GM18507 (cell line): ENCODE measurements at regions not wholly inside any gene's neighbourhood (a gene's known extent, or its start where the extent isn't known, plus 50 kb on each side); places are given as distances from the start of the nearest gene placed in this dataset.
"Not testable (repeated sequence)": the region's sequence is repeated elsewhere in the genome, so short reads cannot be mapped to it uniquely, and the experiment has no call there.

ENCODE experiments used
- DNase-seq: peaks from one replicate; pipeline ENCODE4 v3.0.0; 2011; ENCODE audit warnings: low read depth; ENCODE audit not compliant: insufficient read length; ENCODE audit errors: extremely low spot score
- FAIRE-seq: peaks from 2 replicates; lab custom pipeline; 2011; peaks lifted over from hg19 to GRCh38; lab: Jason Lieb, UNC

DNA sequence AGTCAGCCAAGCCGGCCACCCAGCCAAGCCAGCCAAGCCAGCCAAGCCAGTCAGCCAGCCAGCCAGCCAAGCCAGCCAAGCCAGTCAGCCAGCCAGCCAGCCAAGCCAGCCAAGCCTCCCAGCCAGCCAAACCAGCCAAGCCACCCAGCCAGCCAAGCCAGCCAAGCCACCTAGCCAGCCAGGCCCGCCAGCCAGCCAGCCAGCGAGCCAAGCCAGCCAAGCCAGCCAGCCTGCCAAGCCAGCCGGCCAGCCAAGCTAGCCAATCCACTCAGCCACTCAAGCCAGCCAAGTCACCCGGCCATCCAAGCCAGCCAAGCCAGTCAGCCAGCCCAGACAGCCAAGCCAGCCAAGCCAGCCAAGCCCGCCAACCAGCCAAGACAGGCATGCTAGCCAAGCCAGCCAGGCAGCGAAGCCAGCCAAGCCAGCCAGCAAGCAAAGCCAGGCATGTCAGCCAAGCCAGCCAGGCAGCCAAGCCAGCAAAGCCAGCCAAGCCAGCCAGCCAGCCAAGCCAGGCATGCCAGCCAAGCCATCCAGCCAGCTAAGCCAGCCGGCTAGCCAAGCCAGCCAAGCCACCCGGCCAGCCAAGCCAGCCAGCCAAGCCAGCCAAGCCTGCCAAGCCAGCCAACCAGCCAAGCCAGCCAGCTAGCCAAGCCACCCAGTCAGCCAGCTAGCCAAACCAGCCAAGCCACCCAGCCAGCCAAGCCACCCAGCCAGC is 351.2 kb upstream of the PLGLB2 start:
- FAIRE-seq, DNase-seq: not testable (repeated sequence)

DNA sequence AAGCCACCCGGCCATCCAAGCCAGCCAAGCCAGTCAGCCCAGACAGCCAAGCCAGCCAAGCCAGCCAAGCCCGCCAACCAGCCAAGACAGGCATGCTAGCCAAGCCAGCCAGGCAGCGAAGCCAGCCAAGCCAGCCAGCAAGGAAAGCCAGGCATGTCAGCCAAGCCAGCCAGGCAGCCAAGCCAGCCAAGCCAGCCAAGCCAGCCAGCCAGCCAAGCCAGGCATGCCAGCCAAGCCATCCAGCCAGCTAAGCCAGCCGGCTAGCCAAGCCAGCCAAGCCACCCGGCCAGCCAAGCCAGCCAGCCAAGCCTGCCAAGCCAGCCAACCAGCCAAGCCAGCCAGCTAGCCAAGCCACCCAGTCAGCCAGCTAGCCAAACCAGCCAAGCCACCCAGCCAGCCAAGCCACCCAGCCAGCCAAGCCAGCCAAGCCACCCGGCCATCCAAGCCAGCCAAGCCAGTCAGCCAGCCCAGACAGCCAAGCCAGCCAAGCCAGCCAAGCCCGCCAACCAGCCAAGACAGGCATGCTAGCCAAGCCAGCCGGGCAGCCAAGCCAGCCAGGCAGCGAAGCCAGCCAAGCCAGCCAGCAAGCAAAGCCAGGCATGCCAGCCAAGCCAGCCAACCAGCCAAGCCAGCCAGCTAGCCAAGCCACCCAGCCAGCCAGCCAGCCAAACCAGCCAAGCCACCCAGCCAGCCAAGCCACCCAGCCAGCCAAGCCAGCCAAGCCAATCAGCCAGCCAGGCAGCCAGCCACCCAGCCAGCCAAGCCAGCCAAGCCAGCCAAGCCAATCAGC is 350.4 kb upstream of the PLGLB2 start:
- DNase-seq, FAIRE-seq: not testable (repeated sequence)

DNA sequence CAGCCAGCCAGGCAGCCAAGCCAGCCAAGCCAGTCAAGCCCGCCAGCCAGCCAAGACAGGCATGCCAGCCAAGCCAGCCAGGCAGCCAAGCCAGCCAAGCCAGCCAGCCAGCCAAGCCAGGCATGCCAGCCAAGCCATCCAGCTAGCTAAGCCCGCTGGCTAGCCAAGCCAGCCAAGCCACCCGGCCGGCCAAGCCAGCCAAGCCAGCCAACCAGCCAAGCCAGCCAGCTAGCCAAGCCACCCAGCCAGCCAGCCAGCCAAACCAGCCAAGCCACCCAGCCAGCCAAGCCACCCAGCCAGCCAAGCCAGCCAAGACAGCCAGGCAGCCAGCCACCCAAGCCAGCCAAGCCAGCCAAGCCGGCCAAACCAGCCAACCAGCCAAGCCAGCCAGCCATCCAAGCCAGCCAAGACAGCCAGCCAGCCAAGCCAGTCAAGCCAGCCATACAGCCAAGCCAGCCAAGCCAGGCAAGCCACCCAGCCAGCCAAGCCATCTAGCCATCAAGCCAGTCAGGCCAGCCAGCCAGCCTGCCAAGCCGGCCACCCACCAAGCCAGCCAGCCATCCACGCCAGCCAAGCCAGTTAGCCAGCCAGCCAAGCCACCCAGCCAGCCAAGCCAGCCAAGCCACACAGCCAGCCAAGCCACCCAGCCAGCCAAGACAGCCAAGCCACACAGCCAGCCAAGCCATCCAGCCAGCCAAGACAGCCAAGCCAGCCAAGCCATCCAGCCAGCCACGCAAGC is 349.2 kb upstream of the PLGLB2 start:
- not testable (repeated sequence) for FAIRE-seq

DNA sequence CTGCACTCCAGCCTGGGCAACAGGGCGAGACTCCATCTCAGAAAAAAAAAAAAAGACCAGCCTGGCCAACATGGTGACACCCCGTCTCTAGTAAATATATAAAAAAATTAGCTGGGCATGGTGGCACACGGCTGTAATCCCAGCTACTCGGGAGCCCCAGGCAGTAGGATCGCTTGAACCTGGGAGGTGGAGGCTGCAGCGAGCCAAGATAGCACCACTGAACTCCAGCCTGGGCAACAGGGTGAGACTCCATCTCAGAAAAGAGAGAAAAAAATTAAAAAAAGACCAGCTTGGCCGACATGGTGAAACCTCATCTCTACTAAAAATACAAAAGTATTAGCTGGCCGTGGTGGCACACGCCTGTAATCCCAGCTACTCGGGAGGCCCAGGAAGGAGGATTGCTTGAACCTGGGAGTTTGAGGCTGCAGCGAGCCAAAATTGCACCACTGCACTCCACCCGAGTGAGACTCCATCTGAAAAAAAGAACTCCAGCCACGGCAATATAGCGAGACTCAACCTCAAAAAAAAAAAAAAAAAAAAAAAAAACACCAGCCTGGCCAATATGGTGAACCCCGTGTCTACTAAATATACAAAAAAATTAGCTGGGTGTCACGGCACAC is 346.1 kb upstream of the PLGLB2 start:
- DNase-seq = no peak

More for the DNA sequence above, 349.2 kb upstream of the PLGLB2 start:
- not testable (repeated sequence) for DNase-seq

DNA sequence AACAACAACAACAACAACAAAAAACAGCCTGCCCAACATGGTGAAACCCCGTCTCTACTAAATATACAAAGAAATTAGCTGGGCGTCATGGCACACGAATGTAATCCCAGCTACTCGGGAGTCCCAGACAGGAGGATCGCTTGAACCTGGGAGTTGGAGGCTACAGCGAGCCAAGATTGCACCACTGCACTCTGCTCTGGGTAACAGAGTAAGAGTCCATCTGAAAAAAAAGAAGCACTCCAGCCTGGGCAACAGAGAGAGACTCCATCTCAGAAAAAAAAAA is 344.1 kb upstream of the PLGLB2 start:
- no peak for DNase-seq
- FAIRE-seq = no peak

More for the DNA sequence above, 346.1 kb upstream of the PLGLB2 start:
- FAIRE-seq = no peak

DNA sequence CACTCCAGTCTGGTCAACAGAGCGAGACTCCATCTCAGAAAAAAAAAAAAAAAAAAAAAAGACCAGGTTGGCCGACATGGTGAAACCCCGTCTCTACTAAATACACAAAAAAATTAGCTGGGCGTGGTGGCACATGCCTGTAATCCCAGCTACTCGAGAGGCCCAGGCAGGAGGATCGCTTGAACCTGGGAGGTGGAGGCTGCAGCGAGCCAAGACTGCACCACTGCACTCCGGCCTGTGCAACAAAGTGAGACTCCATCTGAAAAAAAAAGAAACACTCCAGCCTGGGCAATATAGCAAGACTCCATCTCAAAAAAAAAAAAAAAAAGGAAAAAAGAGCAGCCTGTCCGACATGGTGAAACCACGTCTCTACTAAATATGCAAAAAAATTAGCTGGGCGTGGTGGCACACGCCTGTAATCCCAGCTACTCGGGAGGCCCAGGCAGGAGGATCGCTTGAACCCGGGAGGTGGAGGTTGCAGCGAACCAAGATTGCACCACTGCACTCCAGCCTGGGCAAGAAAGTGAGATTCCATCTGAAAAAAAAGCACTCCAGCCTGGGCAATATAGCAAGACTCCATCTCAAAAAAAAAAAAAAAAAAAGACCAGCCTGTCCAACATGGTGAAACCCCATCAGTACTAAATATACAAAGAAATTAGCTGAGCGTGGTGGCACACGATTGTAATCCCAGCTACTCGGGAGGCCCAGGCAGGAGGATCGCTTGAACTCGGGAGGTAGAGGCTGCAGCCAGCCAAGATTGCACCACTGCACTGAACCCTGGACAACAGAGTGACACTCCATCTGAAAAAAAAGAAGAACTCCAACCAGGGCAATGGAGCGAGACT is 343.3 kb upstream of the PLGLB2 start:
- not testable (repeated sequence) for FAIRE-seq, DNase-seq

DNA sequence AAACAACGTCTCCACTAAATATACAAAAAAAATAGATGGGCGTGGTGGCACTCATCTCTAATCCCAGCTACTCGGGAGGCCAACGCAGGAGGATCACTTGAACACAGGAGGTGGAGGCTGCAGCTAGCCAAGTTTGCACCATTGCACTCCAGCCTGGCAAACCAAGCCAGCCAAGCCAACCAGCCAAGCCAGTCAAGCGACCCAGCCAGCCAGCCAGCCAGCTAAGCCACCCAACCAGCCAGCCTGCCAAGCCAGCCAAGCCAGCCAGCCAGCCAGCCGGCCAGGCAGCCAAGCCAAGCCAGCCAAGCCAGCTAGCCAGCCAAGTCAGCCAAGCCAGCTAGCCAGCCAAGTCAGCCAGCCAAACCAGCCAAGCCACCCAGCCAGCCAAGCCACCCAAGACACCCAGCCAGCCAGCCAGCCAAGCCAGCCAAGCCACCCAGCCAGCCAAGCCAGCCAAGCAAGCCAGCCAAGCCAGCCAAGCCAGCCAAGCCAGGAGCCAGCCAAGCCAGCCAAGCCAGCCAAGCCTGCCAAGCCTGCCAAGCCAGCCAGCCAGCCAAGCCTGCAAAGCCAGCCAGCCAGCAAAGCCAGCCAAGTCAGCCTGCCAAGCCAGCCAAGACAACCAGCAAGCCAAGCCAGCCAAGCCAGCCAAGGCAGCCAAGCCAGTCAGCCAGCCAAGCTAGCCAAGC is 342.2 kb upstream of the PLGLB2 start:
- FAIRE-seq, DNase-seq: not testable (repeated sequence)

DNA sequence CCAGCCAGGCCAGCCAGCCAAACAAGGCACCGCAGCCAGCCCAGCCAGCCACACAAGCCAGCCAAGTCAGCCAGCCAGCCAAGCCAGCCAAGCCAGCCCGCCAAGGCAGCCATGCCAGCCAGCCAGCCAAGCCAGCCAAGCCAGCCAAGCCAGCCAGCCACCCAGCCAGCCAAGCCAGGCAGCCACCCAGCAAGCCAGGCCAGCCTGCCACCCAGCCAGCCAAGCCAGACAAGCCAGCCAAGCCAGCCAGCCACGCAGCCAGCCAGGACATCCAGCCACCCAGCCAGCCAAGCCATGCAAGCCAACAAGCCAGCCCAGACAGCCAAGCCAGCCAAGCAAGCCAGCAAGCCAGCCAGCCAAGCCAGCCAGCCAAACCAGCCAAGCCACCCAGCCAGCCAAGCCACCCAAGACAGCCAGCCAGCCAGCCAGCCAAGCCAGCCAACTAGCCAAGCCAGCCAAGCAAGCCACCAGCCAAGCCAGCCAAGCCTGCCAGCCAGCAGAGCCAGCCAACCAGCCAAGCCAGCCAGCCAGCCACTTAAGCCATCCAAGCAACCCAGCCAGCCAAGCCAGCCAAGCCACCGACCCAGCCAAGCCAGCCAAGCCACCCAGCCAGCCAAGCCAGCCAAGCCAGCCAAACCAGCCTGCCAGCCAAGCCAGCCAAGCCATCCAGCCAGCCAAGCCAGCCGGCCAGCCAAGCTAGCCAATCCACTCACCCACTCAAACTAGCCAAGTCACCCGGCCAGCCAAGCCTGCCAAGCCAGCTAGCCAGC is 341.3 kb upstream of the PLGLB2 start:
- not testable (repeated sequence) for FAIRE-seq, DNase-seq

DNA sequence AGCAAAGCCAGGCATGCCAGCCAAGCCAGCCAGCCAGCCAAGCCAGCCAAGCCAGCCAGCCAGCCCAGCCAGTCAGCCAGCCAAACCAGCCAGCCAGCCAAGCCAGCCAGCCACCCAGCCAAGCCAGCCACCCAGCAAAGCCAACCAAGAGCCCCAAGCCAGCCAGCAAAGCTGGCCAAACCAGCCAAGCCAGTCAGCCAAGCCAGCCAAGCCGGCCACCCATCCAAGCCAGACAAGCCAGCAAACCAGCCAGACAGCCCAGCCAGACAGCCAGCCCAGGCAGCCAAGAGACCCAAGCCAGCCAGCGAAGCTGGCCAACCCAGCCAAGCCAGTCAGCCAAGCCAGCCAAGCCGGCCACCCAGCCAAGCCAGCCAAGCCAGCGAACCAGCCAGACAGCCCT is 338.3 kb upstream of the PLGLB2 start:
- FAIRE-seq, DNase-seq: not testable (repeated sequence)

DNA sequence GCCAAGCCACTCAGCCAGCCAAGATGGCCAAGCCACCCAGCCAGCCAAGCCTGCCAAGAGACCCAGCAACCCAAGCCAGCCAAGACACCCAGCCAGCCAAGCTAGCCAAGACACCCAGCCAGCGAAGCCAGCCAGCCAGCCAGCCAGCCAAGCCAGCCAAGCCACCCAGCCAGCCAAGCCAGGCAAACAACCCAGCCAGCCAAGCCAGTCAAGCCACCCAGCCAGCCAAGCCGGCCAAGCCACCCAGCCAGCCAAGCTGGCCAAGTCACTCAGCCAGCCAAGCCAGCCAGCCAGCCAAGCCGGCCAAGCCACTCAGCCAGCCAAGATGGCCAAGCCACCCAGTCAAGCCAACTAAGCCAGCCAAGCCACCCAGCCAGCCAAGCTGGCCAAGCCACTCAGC is 337.5 kb upstream of the PLGLB2 start:
- not testable (repeated sequence) for FAIRE-seq, DNase-seq

DNA sequence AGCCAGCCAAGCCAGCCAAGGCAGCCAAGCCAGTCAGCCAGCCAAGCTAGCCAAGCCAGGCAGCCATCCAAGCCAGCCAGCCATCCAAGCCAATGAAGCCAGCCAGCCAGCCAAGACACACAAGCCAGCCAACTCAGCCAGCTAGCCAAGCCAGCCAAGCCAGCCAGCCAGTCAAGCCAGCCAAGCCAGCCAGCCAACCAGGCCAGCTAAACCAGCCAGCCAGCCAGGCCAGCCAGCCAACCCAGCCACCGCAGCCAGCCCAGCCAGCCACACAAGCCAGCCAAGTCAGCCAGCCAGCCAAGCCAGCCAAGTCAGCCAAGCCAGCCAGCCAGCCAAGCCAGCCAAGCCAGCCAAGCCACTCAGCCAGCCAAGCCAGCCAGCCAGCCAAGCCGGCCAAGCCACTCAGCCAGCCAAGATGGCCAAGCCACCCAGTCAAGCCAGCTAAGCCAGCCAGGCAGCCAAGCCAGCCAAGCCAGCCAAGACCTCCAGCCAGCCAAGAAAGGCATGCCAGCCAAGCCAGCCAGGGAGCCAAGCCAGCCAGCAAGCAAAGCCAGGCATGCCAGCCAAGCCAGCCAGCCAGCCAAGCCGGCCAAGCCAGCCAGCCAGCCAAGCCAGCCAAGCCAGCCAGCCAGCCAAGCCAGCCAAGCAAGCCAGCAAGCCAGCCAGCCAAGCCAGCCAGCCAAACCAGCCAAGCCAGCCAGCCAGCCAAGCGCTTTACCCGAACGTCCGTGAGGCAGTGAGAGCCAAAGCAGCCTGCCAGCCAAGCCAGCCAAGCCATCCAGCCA is 335.7 kb upstream of the PLGLB2 start:
- not testable (repeated sequence) for FAIRE-seq

DNA sequence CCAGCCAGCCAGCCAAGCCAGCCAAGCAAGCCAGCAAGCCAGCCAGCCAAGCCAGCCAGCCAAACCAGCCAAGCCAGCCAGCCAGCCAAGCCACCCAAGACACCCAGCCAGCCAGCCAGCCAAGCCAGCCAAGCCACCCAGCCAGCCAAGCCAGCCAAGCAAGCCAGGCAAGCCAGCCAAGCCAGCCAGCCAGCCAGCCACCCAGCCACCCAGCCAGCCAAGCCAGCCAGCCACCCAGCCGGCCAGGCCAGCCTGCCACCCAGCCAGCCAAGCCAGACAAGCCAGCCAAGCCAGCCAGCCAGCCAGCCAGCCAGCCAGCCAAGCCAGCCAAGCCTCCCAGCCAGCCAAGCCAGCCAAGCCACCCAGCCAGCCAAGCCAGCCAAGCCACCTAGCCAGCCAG is 333.6 kb upstream of the PLGLB2 start:
- DNase-seq, FAIRE-seq: not testable (repeated sequence)

More for the DNA sequence above, 335.7 kb upstream of the PLGLB2 start:
- not testable (repeated sequence) for DNase-seq

DNA sequence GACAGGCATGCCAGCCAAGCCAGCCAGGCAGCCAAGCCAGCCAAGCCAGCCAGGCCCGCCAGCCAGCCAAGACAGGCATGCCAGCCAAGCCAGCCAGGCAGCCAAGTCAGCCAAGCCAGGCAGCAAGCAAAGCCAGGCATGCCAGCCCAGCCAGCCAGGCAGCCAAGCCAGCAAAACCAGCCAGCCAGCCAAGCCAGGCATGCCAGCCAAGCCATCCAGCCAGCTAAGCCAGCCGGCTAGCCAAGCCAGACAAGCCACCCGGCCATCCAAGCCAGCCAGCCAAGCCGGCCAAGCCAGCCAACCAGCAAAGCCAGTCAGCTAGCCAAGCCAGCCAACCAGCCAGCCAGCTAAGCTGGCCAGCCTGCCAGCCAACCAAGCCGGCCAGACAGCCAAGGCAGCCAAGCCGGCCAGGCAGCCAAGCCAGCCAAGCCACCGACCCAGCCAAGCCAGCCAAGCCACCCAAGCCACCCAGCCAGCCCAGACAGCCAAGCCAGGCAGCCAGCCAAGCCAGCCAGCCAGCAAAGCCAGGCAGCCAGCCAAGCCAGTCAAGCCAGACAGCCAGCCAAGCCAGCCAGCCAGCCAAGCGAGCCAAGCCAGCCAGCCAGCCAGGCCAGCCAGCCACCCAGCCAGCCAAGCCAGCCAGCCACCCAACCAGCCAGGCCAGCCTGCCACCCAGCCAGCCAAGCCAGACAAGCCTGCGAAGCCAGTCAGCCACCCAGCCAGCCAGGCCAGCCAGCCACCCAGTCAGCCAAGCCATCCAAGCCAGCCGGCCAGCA is 332.9 kb upstream of the PLGLB2 start:
- not testable (repeated sequence) for FAIRE-seq

DNA sequence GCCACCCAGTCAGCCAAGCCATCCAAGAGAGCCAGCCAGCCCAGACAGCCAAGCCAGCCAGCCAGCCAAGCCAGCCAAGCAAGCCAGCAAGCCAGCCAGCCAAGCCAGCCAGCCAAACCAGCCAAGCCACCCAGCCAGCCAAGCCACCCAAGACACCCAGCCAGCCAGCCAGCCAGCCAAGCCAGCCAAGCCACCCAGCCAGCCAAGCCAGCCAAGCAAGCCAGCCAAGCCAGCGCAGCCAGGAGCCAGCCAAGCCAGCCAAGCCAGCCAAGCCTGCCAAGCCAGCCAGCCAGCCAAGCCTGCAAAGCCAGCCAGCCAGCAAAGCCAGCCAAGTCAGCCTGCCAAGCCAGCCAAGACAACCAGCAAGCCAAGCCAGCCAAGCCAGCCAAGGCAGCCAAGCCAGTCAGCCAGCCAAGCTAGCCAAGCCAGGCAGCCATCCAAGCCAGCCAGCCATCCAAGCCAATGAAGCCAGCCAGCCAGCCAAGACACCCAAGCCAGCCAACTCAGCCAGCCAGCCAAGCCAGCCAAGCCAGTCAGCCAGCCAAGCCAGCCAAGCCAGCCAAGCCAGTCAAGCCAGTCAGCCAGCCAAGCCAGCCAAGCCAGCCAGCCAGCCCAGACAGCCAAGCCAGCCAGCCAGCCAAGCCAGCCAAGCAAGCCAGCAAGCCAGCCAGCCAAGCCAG is 332.2 kb upstream of the PLGLB2 start:
- FAIRE-seq, DNase-seq: not testable (repeated sequence)

More for the DNA sequence above, 332.9 kb upstream of the PLGLB2 start:
- not testable (repeated sequence) for DNase-seq

DNA sequence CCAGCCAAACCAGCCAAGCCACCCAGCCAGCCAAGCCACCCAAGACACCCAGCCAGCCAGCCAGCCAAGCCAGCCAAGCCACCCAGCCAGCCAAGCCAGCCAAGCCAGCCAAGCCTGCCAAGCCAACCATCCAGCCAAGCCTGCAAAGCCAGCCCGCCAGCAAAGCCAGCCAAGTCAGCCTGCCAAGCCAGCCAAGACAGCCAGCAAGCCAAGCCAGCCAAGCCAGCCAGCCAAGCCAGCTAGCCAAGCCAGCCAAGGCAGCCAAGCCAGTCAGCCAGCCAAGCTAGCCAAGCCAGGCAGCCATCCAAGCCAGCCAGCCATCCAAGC is 331.7 kb upstream of the PLGLB2 start:
- not testable (repeated sequence) for FAIRE-seq, DNase-seq

DNA sequence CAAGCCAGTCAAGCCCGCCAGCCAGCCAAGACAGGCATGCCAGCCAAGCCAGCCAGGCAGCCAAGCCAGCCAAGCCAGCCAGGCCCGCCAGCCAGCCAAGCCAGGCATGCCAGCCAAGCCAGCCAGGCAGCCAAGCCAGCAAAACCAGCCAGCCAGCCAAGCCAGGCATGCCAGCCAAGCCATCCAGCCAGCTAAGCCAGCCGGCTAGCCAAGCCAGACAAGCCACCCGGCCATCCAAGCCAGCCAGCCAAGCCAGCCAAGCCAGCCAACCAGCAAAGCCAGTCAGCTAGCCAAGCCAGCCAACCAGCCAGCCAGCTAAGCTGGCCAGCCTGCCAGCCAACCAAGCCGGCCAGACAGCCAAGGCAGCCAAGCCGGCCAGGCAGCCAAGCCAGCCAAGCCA is 330.7 kb upstream of the PLGLB2 start:
- DNase-seq, FAIRE-seq: not testable (repeated sequence)
